ENCODE measurements at regions not wholly inside any gene's neighbourhood (a gene's known extent, or its start where the extent isn't known, plus 50 kb on each side); places are given as distances from the start of the nearest gene placed in this dataset.
A peak's percentile ranks its signal among the peaks of the same experiment; 100 is the strongest.

DNA sequence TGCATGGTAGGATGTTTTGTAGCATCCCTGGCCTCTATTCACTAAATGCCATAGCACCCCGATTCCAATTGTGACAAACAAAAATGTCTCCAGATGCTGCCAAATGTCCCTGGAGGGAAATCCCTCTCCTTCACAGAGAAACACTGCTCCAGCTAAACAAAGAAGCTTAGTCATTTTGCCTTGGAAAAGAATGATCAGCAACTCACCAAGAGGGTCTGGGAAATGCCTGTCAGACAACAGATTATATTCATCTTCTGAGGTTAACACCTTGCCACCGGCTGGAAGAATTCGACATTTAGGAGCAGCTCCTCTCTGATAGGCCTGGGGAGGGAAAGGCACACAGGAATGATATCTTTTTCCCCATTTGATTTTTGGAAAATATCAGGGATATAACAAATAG, 84.4 kb downstream of the NIBAN1 start:
- no peak for DNase-seq (ENCODE audit: low read depth)
- no peak for TF ChIP-seq CTCF (IDR thresholded peaks at IDR 0.05; ENCODE audit: low read depth, low read length, missing control alignments)
- H3K4me3 ChIP-seq (ENCODE audit: low read depth, low read length) = no peak overlapping the region

DNA sequence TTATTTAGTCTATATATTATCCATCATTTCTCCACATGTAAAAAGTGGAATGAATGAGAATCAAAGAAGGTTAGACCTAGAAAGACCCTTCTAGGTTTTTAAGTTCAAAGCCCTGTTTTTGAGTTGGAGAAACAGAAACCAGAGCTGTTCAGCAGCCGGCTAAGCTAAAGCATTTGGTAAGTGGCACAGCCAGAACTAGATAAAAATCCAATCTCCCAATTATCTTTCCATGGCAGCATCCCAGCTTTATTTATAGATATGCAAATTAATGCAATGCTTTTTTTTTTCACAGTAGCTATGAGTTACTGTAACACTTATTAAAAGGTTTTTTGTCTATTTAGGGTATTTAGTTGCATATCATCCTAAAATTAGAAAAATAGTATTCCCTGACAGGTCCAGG, 85.1 kb downstream of the NIBAN1 start:
- DNase-seq (ENCODE audit: low read depth) = no peak
- no peak for TF ChIP-seq CTCF (IDR thresholded peaks at IDR 0.05; ENCODE audit: low read depth, low read length, missing control alignments)

DNA sequence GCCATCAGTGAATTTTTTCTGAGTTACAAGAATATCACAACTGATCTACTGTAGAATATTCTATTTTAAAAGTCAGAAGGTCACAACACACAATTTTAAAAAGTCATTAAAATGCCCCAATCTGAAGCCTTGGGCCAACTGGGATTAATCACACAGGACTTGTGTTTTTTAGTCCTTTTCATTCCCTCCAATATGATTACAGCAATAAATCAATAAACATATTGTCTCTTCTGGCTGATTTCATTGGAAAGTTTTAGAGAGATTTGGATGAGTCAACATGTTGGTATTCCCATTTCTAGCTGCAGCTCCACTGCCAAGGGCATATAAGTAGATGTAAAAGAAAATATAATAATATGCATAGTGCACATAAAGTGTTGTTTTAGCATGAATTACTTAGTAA, 85.8 kb downstream of the NIBAN1 start:
- no peak for DNase-seq (ENCODE audit: low read depth)
- no peak overlapping the region for H3K4me3 ChIP-seq (ENCODE audit: low read depth, low read length)
- no peak for TF ChIP-seq CTCF (IDR thresholded peaks at IDR 0.05; ENCODE audit: low read depth, low read length, missing control alignments)

More for the DNA sequence above, 85.1 kb downstream of the NIBAN1 start:
- no peak overlapping the region for H3K4me3 ChIP-seq (ENCODE audit: low read depth, low read length)

DNA sequence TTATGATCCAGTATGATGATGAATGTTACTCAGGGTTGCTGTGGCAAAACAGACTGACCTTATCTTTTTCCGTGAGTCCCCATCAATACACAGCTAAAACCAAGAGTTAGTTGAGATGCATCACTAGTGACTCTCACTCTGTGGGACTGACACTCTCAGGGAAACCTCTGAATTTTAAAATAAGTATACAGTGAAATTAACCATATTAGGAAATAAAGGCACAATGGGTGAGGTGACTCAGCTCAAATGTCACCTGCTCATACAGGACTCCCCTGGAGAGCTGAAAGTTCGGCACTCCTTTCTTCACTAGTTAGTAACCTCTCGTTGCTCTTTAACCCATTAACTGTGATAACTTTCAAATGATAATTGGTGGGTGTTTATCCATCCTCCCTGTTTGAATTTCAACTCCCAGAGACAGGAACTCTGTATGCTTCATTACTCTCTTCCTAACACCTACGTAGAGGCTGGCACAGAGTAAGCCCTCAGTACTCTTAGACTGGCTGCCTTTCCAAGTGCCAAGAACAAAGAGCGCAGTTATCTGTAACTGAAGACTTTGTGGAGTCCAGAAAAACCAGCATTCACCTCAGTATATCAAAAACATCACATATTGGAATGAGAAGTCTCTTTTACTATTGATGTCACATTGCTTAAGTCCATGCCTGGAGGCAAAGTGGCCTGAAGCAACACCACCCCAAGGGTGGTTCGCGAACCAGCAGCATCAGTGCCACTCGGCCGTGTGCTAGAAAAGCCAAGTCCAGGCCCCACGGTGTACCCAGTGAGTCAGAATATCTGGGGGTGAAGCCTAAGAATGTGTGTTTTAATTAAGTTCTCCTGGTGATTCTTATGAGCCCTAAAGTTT, 91.1 kb downstream of the NIBAN1 start:
- no peak for TF ChIP-seq CTCF (IDR thresholded peaks at IDR 0.05; ENCODE audit: low read depth, low read length, missing control alignments)
- no peak for DNase-seq (ENCODE audit: low read depth)
- no peak overlapping the region for H3K4me3 ChIP-seq (ENCODE audit: low read depth, low read length)

GRCh38 chr1:184881941-184882913, 92.1 kb downstream of the NIBAN1 start:
- DNase-seq (ENCODE audit: low read depth) = peak; percentile 8
- no peak for TF ChIP-seq CTCF (IDR thresholded peaks at IDR 0.05; ENCODE audit: low read depth, low read length, missing control alignments)
- no peak overlapping the region for H3K4me3 ChIP-seq (ENCODE audit: low read depth, low read length)

DNA sequence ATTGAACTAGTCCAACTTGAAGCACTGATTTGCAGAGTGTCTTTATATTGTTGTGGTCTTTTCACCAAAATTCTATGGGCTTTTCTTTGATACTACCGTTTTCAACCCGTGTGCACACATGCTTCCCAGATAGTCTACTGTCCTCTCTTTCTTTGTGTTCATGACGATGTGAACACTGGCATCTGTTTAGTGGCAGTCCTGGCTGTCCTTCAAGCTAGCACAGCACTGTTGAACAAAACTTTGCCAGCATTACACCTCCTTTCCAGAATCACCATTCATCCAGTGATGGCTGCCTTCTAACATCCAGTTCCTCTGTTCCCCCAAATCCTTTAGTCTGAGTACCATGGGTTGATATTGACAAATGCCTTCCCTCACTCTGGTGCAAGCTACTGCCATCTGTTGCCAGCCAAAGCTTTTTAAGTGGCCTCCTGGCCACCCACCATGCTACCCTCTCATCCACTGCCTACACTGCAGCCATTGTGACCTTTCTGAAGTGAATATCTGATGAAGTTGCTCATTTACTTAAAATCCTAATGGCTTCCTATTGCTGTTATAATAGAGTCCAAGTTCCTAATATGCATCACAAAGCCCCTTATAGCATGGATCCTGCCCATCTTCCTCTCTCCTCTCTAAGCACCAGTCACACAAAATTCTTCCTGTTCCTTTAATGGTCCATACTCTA, 94.3 kb downstream of the NIBAN1 start:
- DNase-seq (ENCODE audit: low read depth) = no peak
- TF ChIP-seq CTCF (IDR thresholded peaks at IDR 0.05; ENCODE audit: low read depth, low read length, missing control alignments) = no peak
- H3K4me3 ChIP-seq (ENCODE audit: low read depth, low read length) = no peak overlapping the region

Data from GM12864 (cell line).